D341Med (cell line): ENCODE measurements at regions not wholly inside any gene's neighbourhood (a gene's known extent, or its start where the extent isn't known, plus 50 kb on each side); places are given as distances from the start of the nearest gene placed in this dataset.

ENCODE experiments used
- DNase-seq: peaks from one replicate; pipeline ENCODE4 v3.0.0; 2012; ENCODE audit warnings: low spot score

DNA sequence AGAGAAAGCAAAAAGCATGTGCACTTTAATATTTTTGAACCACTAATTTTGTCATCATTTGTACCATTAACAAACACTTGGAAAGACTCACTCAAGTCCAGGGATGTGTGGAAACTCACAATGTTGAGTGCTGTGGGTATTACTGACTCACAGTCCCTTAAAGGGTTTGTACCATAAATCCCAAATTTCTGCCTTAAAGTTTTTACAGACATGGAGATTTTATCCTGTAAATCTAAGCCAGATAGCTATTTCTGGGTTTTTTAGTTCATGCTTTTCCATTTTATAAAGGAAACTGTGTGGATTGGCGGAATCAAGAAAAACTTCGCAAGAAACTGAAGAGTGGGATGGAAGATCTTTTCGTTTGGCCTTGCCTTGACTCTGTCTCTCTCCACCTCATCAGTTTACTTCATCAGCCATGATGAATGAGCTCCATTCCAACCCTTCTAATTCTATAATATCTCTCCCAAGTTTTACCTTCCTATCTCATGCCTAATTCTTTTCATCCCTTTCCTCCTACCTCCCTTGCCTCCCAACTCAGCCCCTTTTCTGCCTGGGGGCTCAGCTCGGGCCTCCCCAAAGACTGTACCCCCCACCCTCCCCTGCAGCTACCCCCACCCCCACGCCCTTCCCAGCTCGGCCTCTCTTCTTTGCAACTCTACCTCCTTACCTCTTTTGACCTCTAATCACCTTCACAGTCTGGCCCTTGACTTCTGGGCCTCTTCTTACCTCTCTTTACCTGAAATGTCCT is 218.5 kb upstream of the MKLN1 start:
- no peak for DNase-seq

DNA sequence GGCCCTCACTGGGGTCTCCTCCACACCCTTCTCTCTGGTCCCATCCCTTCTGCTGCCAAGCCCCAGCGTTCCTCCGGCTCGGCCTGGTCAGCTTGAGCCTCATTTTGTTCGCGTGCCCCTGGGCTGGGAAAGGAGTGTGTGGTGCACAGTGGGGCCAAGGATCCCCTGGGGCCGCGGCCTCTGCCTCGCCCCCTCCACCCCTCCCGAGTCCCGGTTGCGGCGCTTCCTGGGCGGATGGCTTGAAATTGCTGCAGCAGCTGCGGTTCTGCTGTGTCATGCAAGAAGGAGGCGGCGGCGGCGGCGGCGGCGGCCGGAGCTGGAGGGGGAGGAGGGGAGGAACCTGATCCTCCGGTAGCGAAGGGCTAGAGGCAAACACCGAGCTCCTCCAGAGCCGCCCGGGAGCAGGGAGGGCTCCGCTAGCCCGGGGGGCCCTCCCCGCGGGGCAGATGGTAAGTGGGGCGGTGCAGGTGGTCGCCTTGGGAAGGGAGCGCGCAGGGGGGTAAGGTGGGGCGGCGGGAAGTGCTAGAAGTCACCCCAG is 217.8 kb upstream of the MKLN1 start:
- peak; percentile 62 for DNase-seq

DNA sequence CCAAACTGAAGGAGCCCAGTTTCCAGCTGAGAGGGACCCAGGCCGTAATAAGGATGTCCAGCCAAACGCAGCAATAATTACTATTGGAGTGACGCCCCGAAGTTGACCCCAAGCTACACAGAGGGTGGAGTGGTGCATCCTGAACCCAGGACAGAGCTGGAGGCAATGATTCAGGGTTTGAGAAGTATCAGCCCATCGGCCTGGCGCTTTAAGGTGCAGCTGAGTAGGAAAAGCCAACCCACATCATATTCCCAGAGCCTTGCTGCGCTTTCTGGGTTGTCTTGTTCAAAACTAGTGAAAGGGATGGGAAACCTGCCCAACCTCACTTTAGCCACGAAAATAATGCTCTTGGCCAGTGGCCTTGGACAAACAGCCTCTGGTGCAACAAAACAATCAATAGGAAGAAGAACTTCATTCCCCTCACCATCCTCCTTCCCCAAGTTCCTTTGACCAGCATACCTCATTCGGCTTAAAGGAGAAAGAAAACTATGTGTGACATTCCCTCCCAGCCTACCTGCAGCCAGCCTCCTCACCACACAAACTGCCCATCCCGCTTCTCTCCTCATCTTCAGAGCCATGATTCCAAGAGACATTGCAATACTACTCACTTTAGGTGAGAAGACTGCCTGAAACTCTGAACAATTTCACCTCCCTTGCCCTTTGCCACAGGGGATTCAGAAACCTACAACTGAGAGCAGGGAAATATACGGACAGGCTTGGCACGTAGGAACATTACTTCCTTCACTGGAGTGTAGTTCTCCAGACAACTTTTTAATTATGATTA is 217.2 kb upstream of the MKLN1 start:
- no peak for DNase-seq

DNA sequence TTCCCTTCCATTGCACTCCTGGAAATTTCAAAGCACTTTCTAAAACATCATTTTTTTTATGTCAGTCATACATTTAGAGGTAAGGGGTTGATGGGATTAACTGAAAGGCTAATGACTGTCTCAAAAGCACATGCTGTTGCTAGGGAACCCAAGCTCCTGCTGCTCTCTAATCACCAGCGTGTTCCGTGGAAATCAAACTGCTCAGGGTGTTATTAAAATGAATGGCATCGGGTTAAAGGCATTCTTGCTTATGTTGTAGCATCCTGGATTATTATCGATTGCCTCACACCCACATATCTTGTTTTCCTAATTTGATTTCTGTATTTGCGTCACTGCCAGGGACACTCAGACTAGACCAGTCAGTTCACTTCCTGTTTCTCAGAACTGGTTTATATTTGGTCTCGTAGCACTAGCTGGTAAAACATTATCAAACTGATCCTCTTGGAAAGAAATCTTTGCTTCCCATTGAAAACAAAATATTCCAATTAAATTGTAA is 216.5 kb upstream of the MKLN1 start:
- peak; percentile 41 for DNase-seq

DNA sequence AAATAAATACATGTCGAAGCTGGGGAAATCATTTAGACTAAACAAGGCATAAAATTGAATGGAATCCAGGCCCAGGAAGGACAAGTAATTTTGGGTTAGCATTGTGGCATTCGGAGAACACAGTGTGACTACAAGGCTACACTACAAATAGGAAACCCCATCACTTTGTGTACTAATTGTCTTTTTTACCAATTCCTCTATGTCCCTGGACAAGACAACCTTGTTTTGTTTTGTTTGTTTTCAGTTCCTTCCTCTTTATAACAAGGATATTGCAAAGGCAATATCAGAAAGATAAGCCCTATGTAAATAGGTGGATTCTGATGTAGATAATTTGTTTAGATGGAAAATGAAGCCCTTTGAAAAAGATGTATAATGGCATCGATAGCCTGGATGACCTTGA is 215.9 kb upstream of the MKLN1 start:
- no peak for DNase-seq

DNA sequence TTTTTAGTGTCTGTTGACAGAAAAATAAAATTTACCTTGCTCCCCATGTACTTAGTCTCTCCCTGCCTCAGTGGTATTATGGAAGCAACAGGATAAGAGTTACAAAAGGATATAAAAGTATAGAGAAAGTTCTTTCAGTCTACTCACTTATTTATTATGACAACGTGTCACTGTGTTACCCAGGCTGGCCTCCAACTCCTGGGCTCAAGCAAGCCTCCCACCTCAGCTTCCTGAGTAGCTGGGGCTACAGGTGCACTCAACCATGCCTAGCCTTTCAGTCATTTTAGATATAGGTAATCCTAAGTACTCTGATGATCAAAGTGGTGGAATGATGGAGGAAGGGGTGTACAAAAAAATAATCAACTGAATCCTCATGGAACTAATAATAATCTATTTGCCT is 215.2 kb upstream of the MKLN1 start:
- no peak for DNase-seq

DNA sequence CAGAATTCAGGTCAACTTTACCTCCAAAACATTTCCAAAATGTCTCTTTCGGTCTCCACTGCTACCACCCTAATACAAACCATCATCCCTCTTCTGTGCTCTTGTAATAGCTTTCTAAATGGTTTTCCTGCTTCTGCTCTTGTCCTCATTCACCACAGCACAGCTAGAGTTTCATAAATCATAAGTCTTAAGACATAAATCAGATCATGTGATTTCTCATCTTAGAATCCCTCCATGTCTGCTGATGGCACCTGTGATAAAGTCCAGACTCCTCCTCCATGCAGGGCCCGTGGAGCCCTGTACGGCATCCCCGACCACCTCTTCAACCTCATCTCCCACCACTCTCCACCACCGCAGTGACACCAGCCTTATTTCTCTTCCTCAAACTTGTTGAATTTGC is 212.3 kb upstream of the MKLN1 start:
- DNase-seq: no peak

DNA sequence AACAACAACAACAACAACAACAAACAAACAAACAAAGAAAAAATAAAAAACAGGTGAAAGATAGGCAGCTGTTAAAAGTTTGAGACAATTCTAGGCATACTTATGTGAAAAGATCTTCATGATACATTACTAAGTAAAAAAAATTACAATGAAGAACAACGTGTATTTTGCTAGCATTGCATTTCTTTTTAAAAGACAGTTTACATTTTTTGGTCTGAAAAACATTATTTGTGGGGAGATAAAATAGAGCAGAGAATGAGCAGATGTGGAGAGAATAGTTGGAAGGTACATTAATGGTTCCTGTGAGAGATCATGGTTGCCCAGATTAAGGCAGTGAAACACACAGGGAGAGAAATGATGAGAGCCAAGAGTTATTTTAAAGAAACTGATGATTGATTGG is 210.2 kb upstream of the MKLN1 start:
- DNase-seq: no peak

DNA sequence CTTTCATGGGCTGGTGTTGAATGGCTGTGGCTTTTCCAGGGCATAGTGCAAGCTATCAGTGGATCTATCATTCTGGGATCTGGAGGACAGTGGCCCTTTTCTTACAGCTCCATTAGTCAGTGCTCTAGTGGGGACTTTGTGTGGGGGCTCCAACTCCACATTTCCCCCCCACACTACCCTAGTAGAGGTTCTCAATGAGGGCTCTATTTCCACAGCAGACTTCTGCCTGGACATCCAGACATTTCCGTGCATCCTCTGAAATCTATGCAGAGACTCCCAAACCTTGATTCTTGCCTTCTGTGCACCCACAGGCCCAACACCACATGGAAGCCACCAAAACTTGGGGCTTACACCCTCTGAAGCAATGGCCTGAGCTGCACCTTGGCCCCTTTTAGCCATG is 208.3 kb upstream of the MKLN1 start:
- no peak for DNase-seq

DNA sequence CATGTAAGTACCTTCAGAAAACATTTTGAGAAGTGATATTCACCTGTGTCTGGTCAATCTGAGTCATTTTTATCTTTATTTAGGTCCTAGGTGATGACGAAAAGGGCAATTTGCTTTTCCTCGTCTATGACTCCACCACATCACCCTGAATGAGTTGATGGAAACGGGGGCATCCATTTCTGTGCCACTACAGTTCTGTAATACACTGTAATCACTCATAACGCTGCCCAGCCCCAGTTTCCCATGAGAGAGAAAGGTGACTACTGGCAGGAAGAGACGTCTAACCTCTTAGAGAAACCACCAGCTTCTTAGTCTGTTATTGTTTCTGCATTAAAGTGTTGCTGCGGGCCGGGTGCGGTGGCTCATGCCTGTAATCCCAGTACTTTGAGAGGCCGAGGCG is 205.3 kb upstream of the MKLN1 start:
- no peak for DNase-seq

DNA sequence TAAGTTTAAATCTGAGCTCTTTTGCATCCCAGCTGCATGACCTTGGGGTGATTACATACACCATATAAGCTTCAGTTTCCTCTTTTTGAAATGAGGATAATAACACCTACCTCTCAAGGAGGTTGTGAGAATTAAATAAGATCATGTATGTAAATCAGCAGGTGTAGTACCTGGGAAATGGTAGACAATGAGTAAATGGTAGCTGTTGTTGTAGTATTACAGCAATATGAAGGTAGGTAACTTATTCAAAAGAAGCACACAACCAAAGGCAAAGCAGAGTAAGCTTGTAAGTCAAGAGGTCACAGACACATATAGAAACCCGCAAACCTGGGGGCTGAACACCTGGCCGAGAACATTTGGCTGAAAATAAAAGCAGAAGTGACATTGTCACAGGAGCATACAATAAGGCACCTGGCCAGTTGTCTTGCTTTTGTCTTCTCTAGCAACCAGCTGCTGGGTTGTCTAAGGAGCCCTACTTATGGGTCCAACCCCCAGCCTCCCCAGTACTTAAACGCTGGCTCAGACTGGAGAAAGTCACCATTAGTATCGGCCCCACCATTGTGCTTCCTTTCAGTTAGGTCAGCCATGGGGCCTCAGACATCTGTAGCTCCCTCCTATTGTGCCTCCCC is 203.6 kb upstream of the MKLN1 start:
- DNase-seq: no peak

DNA sequence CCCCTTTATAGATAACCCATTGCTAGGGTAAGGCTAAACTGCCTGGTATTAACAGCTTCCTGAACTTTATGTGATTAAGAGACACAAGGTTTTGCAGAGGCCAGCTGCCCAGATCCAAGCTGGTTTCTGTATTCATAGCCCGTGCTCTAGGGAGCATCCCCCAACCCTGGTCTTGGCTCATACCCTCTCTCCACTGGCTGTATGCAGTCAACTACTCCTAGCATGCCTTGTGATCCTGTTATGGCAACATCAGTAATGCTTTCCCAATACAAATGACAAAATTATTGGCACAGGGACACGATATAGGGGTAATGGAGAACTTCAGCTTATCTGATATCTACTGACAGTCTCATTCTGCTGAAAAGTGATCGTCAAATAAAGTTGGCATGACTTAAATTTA is 202.8 kb upstream of the MKLN1 start:
- DNase-seq: no peak

DNA sequence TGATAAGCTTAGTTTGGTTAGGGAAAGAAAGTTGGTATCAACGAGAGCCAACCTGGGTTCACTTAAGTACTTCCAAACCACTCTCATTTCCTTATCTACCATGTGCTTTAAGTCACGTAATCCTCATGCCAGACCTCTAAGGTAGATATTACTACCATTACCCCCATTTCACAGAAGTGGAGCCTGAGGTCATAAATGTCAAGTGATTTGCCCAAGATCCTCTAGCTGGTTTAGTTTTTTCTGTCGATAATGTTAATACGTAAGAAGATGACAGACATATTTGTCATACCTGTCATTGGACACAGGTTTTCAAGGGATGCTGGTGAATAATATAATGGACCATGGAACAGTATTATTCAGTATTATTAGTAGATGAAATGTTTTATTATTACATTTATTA is 197.4 kb upstream of the MKLN1 start:
- no peak for DNase-seq

DNA sequence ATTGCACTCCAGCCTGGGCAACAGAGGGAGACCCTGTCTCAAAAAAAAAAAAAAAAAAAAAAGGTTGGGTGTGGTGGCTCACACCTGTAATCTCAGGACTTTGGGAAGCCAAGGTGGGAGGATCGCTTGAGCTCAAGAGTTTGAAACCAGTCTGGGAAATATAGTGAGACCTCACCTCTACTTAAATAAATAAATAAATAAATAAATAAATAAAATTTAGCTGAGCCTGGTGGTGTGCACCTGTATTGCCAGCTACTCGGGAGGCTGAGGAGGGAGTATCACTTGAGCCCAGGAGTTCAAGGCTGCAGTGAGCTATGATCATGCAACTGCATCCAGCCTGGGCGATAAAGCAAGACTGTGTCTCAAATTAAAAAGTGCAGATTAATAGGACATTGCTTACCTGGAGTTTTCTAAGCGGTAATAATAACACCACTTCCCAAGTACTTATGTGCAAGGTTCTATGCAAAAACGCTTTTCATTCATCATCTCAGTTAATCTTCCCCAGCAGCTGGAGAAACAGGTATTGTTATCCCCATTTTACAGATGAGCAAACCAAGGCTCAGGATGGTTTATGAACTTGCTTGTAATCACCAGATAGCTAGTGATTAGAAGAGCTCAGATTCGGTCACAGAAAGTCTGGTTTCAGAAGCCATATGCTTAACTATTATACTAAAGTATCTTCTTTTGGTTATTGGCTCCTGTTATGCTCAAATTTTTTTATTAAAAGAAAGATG is 196.5 kb upstream of the MKLN1 start:
- no peak for DNase-seq

DNA sequence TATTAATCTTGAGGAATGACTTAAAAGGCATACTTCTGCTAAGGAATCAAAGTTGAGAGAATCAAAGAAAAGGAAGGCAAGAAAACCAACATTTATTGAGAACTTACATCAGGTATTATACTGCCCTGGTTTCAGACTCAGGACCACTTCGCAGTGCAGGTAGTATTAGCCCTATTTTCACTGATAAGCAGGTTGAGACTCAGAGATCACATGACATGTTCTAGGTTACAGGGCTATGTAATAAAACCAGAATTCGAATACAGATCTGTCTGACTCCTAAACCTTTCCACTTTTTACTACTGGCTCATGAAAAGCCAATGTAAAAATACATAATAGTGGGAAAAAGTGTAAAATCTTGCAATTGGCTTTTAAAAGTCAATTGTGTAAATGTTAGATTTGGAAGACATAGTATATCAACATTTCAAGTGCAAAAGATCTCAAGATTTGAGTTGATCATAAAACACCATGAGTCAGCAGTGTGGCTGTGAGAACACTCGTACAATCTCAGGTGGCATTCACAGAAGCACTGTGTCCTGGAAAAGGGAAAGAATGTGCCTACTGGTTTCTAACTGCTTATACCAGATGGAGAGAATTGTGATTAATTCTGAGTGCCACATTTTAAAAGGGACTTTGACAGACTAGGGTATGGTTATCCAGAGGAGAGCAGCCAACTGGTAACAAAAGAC is 195.8 kb upstream of the MKLN1 start:
- no peak for DNase-seq

DNA sequence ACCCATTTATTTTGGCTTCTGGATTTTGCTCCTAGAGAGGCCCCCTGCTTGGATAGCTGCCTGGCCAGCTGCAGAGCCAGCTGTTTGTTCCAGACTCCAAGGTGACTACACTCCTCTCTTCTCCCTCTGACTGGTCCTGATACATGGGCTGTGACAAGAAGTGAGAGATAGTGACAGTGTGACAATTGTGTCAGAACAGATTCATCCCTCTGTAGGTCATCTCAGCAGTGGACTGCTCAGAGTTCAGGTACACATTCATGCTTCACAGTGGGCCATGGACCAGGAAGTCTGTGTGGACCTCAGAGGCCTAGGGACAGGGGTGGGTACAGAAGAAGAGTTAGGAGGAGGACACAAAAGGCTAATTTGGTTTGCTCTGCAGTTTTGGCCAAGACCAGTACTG is 188.2 kb upstream of the MKLN1 start:
- DNase-seq: no peak

DNA sequence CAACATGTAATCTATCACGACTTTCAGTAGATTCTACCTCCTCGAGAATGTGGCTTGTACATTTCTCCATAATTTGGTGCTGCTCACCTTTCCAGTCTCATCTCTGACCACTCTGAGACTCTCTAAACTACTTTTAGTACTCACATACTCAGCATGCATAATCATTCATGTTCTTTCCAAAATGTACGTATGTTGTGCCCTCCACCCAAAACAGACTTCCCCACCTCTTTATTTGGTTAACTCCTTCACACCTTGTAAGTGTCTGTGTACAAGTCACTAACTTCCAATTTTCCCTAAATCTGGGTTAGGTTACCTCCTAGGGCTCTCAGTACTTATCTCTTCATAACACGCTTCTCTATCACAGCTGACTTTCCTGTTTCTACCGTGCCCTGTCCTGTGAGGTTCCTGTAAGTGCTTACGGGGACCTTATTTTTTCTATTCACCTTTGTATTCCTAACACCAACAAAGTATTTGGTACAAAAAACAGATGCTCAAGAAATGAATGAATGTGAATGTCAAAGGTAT is 186.2 kb upstream of the MKLN1 start:
- DNase-seq: no peak

DNA sequence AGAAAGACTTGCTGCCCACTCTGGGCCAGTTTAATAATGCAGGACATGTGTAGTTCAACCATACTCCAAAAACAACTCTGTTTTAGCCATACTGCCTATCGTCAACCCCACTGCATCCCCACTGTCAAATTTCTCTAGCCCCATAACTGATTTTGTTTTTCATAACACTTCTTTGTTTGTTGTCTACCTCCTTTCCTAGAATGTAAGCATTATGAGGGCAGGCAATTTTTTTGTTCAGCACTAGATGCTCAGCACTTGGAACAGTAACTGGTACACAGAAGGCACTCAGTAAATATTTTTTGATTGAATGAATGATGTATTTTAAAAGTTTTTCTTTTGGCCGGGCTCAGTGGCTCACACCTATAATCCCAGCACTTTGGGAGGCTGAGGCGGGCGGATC is 183.8 kb upstream of the MKLN1 start:
- DNase-seq: no peak

DNA sequence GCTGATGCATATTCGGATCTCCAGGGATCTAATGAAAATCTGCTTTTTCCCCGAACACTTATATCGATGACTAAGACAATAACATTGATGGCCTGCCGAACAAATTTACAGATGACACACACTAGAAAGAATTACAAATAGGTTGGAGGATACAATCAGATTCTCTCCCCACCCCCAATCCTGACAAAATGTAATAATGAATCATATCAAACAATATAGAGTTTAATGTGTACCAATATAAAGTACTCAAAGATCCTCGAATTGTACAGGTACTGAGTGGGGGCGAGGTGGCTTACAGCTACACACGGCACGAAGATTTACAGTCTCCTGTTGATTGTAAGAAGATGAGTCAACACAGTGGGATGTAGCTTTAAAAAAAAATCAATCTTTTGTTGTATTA is 182.7 kb upstream of the MKLN1 start:
- DNase-seq: no peak

DNA sequence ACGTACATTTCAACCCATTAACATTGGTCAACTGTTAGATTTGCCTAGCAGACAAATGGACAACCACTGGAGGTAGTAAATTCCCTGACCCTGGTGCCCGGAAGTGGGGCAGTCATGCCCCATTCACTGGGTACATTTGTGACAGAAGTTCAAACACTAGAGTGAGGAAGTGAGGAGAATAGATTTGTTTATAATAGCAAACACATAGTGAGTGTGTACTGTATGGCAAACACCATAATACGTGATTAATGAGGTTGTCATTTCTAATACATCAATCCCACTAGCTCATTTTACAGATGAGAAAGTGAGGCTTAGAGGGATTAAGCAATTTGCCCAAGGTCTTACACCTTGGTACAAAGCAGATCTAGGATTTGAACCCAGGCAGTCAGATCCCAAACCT is 181.9 kb upstream of the MKLN1 start:
- DNase-seq: no peak

DNA sequence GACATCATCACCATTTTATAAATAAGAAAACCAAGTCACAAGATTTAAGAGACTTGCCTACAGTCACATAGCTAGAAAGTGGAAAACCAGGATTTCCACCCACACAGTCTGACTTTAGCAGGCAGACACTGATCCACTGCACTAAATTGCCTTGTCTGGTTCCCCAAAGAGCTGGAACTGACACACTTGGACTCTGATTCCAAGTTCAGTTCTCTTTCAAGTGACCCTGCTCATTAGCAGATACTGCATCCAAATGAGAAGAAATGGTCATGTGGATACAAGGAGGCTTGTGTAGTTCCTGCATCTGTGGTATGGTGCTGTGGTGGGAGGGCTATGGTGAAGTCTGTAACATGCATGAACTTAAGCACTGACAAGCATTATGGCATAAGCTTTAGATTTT is 180.1 kb upstream of the MKLN1 start:
- no peak for DNase-seq
